HCT116 (cell line): ENCODE measurements at regions not wholly inside any gene's neighbourhood (a gene's known extent, or its start where the extent isn't known, plus 50 kb on each side); places are given as distances from the start of the nearest gene placed in this dataset.
"Not testable (repeated sequence)": the region's sequence is repeated elsewhere in the genome, so short reads cannot be mapped to it uniquely, and the experiment has no call there.

Experiments
- ATAC-seq: fragments of 200-7000 bp; cut with Tn5 transposase; 2 replicates; pipeline ENCODE4 v1.9.1; 2020; ENCODE audit warnings: mild to moderate bottlenecking, moderate library complexity
- BruUV-seq: library from RNA; stranded (reverse); fragments of 400-500 nt; replicated peaks from 2 replicates; lab custom pipeline; 2021; lab: Mats Ljungman, UMichigan
- CTCF ChIA-PET: fragments of 300-600 bp; sonication (Branson Sonifier 250); formaldehyde crosslinking; loops from one replicate; lab custom pipeline; 2021; ENCODE audit warnings: antibody characterized with exemption; lab: Charles Lee
- POLR2A ChIA-PET: fragments of 300-600, 350-600 bp; sonication (Branson Sonifier 250); formaldehyde crosslinking; loops from one replicate; lab custom pipeline; 2021; ENCODE audit warnings: antibody characterized with exemption; lab: Charles Lee
- RAD21 ChIA-PET, 2 experiments: fragments of 300-600 bp; sonication (Branson Sonifier 250); formaldehyde crosslinking; loops; one replicate each; lab custom pipeline; 2023; ENCODE audit warnings: low total read pairs in 2 of 2; ENCODE audit not compliant: uncharacterized antibody in 2 of 2, unreplicated experiment in 2 of 2, low non-redundant PET in 1 of 2; lab: Charles Lee
- DNase-seq: peaks from one replicate; pipeline ENCODE4 v3.0.0-alpha.2; 2010; ENCODE audit warnings: low read depth, low spot score
- H2AFZ ChIP-seq: fragments of 200-600 bp; shearing (Covaris generic), sonication (generic); 2 replicates; pipeline ENCODE4 v1.6.1; 2017; ENCODE audit warnings: low read depth, mixed run types, mixed read lengths, antibody characterized with exemption, low read length; ENCODE audit not compliant: poor library complexity, severe bottlenecking
- H3K27ac ChIP-seq: 2 replicates; pipeline ENCODE4 v1.5.1; 2012; ENCODE audit warnings: low read depth, low read length
- H3K27me3 ChIP-seq: fragments of 200-600 bp; sonication (generic); 2 replicates; pipeline ENCODE4 v1.6.1; 2016; ENCODE audit warnings: mixed run types, low read length, mixed read lengths; ENCODE audit not compliant: insufficient read depth
- H3K36me3 ChIP-seq, 2 experiments: fragments of 200-500 bp in 1 of 2; fragments of 200-600 bp in 1 of 2; sonication (Bioruptor generic) in 1 of 2; sonication (generic) in 1 of 2; 2 replicates each; pipeline versions ENCODE4 v1.5.1 to v1.6.1; 2014 to 2016; ENCODE audit warnings: low read length in 2 of 2, inconsistent platforms in 1 of 2, mixed read lengths in 1 of 2, mixed run types in 1 of 2; ENCODE audit not compliant: insufficient read depth in 2 of 2, control insufficient read depth in 1 of 2
- H3K4me1 ChIP-seq, 2 experiments: fragments of 200-600 bp in 1 of 2; sonication (generic) in 1 of 2; 2 replicates each; pipeline versions ENCODE4 v1.5.1 to v1.6.1; 2012 to 2017; ENCODE audit warnings: low read length in 2 of 2, inconsistent platforms in 1 of 2, mild to moderate bottlenecking in 1 of 2, mixed read lengths in 1 of 2, mixed run types in 1 of 2, moderate library complexity in 1 of 2; ENCODE audit not compliant: insufficient read depth in 2 of 2, control insufficient read depth in 1 of 2
- H3K4me2 ChIP-seq: fragments of 200-600 bp; sonication (generic); 2 replicates; pipeline ENCODE4 v1.6.1; 2017; ENCODE audit warnings: mixed run types, low read length, mixed read lengths
- H3K4me3 ChIP-seq, 2 experiments: fragments of 200-600 bp in 1 of 2; sonication (generic) in 1 of 2; replicated peaks in 1 of 2; 2 replicates each; pipeline ENCODE4 v1.5.1; 2011 to 2016; ENCODE audit warnings: low read length in 2 of 2, control low read depth in 1 of 2, low read depth in 1 of 2, mild to moderate bottlenecking in 1 of 2, mixed read lengths in 1 of 2, mixed run types in 1 of 2
- H3K79me2 ChIP-seq: fragments of 200-600 bp; sonication (generic); 2 replicates; pipeline ENCODE4 v1.6.1; 2017; ENCODE audit warnings: mild to moderate bottlenecking, mixed run types, low read length, moderate library complexity, mixed read lengths; ENCODE audit not compliant: insufficient read depth
- H3K9ac ChIP-seq: fragments of 200-600 bp; sonication (generic); 2 replicates; pipeline ENCODE4 v1.6.1; 2016; ENCODE audit warnings: low read length, mixed read lengths
- H3K9me2 ChIP-seq: fragments of 200-600 bp; sonication (generic), shearing (Covaris generic); 2 replicates; pipeline ENCODE4 v1.6.1; 2017; ENCODE audit warnings: mixed run types, mild to moderate bottlenecking, moderate library complexity; ENCODE audit not compliant: insufficient read depth
- H3K9me3 ChIP-seq, 2 experiments: fragments of 200-500 bp in 1 of 2; fragments of 200-600 bp in 1 of 2; sonication (Bioruptor generic) in 1 of 2; sonication (generic) in 1 of 2; 2 replicates each; pipeline ENCODE4 v1.6.1; 2014 to 2017; ENCODE audit warnings: low read length in 2 of 2, mixed read lengths in 2 of 2, inconsistent platforms in 1 of 2, low read depth in 1 of 2, mild to moderate bottlenecking in 1 of 2, mixed run types in 1 of 2, moderate library complexity in 1 of 2; ENCODE audit not compliant: control insufficient read depth in 1 of 2, insufficient read depth in 1 of 2
- H4K20me1 ChIP-seq: fragments of 200-600 bp; sonication (generic), shearing (Covaris generic); 2 replicates; pipeline ENCODE4 v1.6.1; 2017; ENCODE audit warnings: mixed run types, mild to moderate bottlenecking, moderate library complexity; ENCODE audit not compliant: insufficient read depth
- intact Hi-C: fragments of 100-400 bp; cut with micrococcal nuclease; formaldehyde crosslinking; loops from 2 replicates; pipeline ENCODE4 v1.10.0; 2022

- H3K4me3 ChIP-seq, H3K36me3 ChIP-seq, DNase-seq, H3K9me2 ChIP-seq, ATAC-seq, H2AFZ ChIP-seq, POLR2A ChIA-PET, CTCF ChIA-PET, intact Hi-C loops, H3K9ac ChIP-seq, H3K9me3 ChIP-seq, BruUV-seq, RAD21 ChIA-PET, H4K20me1 ChIP-seq, H3K27me3 ChIP-seq, H3K27ac ChIP-seq, H3K4me1 ChIP-seq, H3K79me2 ChIP-seq, H3K4me2 ChIP-seq: not testable (repeated sequence)
Observed at GRCh38 chr2:130279551-130279950, 63.1 kb upstream of the IMP4 start.

GRCh38 chr2:130268333-130268732 is 70.1 kb upstream of the TUBA3E start:
- H3K4me2 ChIP-seq: not testable (repeated sequence)

GRCh38 chr2:130267572-130267971 is 69.3 kb upstream of the TUBA3E start:
- ATAC-seq, H3K27ac ChIP-seq, intact Hi-C loops: not testable (repeated sequence)

More at GRCh38 chr2:130268333-130268732, 70.1 kb upstream of the TUBA3E start:
- H3K4me1 ChIP-seq, H3K27ac ChIP-seq, POLR2A ChIA-PET, RAD21 ChIA-PET, DNase-seq, intact Hi-C loops, H3K36me3 ChIP-seq, H3K27me3 ChIP-seq, BruUV-seq, H3K4me3 ChIP-seq, H4K20me1 ChIP-seq, H2AFZ ChIP-seq, H3K79me2 ChIP-seq, CTCF ChIA-PET, H3K9me3 ChIP-seq, ATAC-seq, H3K9me2 ChIP-seq, H3K9ac ChIP-seq: not testable (repeated sequence)

GRCh38 chr2:130266836-130267235 is 68.6 kb upstream of the TUBA3E start:
- ATAC-seq, H3K9ac ChIP-seq, H3K9me2 ChIP-seq, H3K79me2 ChIP-seq, intact Hi-C loops, H3K4me3 ChIP-seq, BruUV-seq, H3K27me3 ChIP-seq, POLR2A ChIA-PET, H2AFZ ChIP-seq, H3K27ac ChIP-seq, RAD21 ChIA-PET, H3K36me3 ChIP-seq, CTCF ChIA-PET, DNase-seq, H4K20me1 ChIP-seq, H3K9me3 ChIP-seq, H3K4me2 ChIP-seq, H3K4me1 ChIP-seq: not testable (repeated sequence)

More at GRCh38 chr2:130267572-130267971, 69.3 kb upstream of the TUBA3E start:
- H3K79me2 ChIP-seq, RAD21 ChIA-PET, H2AFZ ChIP-seq, H3K4me1 ChIP-seq, H3K4me2 ChIP-seq, H3K9me2 ChIP-seq, H3K27me3 ChIP-seq, DNase-seq, BruUV-seq, POLR2A ChIA-PET, H3K36me3 ChIP-seq, CTCF ChIA-PET, H4K20me1 ChIP-seq, H3K9ac ChIP-seq, H3K4me3 ChIP-seq, H3K9me3 ChIP-seq: not testable (repeated sequence)
